Astrocyte (in vitro differentiated cells and primary cell): ENCODE measurements at regions not wholly inside any gene's neighbourhood (a gene's known extent, or its start where the extent isn't known, plus 50 kb on each side); places are given as distances from the start of the nearest gene placed in this dataset.
A peak's percentile ranks its signal among the peaks of the same experiment; 100 is the strongest.

Experiments used
- DNase-seq: peaks from one replicate; pipeline ENCODE4 v3.0.0-alpha.2; 2010; ENCODE audit warnings: low read depth
- FAIRE-seq: peaks from 2 replicates; lab custom pipeline; 2011; peaks lifted over from hg19 to GRCh38; lab: Jason Lieb, UNC
- H2AFZ ChIP-seq: 2 replicates; pipeline ENCODE4 v1.6.0; 2012; ENCODE audit warnings: low read depth, low read length, inconsistent platforms
- H3K27ac ChIP-seq: 2 replicates; pipeline ENCODE4 v1.5.1; 2011; ENCODE audit warnings: low read depth, low read length, inconsistent platforms
- H3K27me3 ChIP-seq: 2 replicates; pipeline ENCODE4 v1.6.0; 2011; ENCODE audit warnings: low read length, inconsistent platforms; ENCODE audit not compliant: insufficient read depth
- H3K36me3 ChIP-seq: 2 replicates; pipeline ENCODE4 v1.5.1; 2011; ENCODE audit warnings: low read length, inconsistent platforms; ENCODE audit not compliant: insufficient read depth
- H3K4me1 ChIP-seq: 2 replicates; pipeline ENCODE4 v1.5.1; 2011; ENCODE audit warnings: low read length, inconsistent platforms; ENCODE audit not compliant: insufficient read depth
- H3K4me2 ChIP-seq: 2 replicates; pipeline ENCODE4 v1.6.0; 2012; ENCODE audit warnings: low read length, inconsistent platforms
- H3K4me3 ChIP-seq: 2 replicates; pipeline ENCODE4 v1.5.1; 2011; ENCODE audit warnings: low read depth, mild to moderate bottlenecking, low read length, inconsistent platforms; ENCODE audit not compliant: insufficient read depth
- H3K79me2 ChIP-seq: 2 replicates; pipeline ENCODE4 v1.6.0; 2012; ENCODE audit warnings: mild to moderate bottlenecking, low read length, inconsistent platforms; ENCODE audit not compliant: insufficient read depth
- H3K9ac ChIP-seq: 2 replicates; pipeline ENCODE4 v1.6.0; 2012; ENCODE audit warnings: mild to moderate bottlenecking, low read length, inconsistent platforms
- H3K9me3 ChIP-seq: 2 replicates; pipeline ENCODE4 v1.5.1; 2012; ENCODE audit warnings: low read depth, mild to moderate bottlenecking, low read length, inconsistent platforms; ENCODE audit not compliant: insufficient read depth
- H4K20me1 ChIP-seq: 2 replicates; pipeline ENCODE4 v1.6.0; 2012; ENCODE audit warnings: low read length, inconsistent platforms; ENCODE audit not compliant: insufficient read depth
- H3K27ac Mint-ChIP-seq: one replicate; pipeline ENCODE4 v1.8.0; 2021; ENCODE audit warnings: mild to moderate bottlenecking, mixed read lengths; ENCODE audit not compliant: unreplicated experiment
- H3K27me3 Mint-ChIP-seq: one replicate; pipeline ENCODE4 v1.8.0; 2021; ENCODE audit warnings: low read depth, mixed read lengths; ENCODE audit not compliant: unreplicated experiment
- H3K36me3 Mint-ChIP-seq: one replicate; pipeline ENCODE4 v1.8.0; 2021; ENCODE audit warnings: low read depth, mixed read lengths; ENCODE audit not compliant: unreplicated experiment
- H3K4me1 Mint-ChIP-seq: one replicate; pipeline ENCODE4 v1.8.0; 2021; ENCODE audit warnings: low read depth, mixed read lengths; ENCODE audit not compliant: unreplicated experiment
- H3K4me3 Mint-ChIP-seq: one replicate; pipeline ENCODE4 v1.8.0; 2021; ENCODE audit warnings: mild to moderate bottlenecking, moderate library complexity, mixed read lengths; ENCODE audit not compliant: unreplicated experiment
- H3K9me3 Mint-ChIP-seq: one replicate; pipeline ENCODE4 v1.8.0; 2021; ENCODE audit warnings: mild to moderate bottlenecking, mixed read lengths; ENCODE audit not compliant: unreplicated experiment
- EZH2 ChIP-seq: IDR thresholded peaks from 2 replicates; pipeline ENCODE4 v1.6.1; 2012; ENCODE audit warnings: mild to moderate bottlenecking, low read length, inconsistent platforms; ENCODE audit not compliant: insufficient read depth
- TF ChIP-seq, protein P1 (sequence below): IDR thresholded peaks from 2 replicates; pipeline ENCODE4 v1.5.1; 2011; ENCODE audit warnings: low read depth, mild to moderate bottlenecking, inconsistent platforms, low read length, moderate library complexity; ENCODE audit not compliant: insufficient read depth

DNA sequence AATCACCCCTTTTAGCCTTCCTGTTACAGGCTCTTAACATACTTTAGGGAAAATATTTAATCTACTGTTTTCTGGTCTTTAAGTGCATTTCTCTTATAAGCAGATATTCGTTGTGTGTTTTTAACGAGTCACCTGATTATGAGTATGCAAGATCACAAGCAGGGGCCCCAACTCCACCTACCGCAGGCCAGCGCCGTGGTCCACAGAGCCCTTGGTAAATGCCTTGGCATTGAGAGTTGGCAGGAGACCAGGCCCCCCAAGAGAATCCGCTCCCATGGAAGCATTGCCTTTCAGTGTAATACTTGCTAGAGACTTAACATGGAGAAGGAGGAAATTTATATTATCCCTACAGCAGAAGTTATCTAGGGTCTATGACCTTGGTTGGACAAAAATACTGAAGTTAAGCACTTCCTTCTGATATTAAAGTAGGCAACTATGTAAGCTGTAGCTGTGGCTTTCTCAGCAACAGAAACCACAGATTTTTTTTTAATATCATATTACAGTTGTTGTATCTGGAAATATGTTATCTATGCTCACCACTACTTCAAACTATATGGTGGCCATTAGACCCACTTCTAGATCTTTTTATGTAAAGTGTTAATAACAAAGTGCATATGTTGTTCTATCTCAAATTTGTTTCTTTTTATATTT, 241.8 kb upstream of the MGAT5 start:
- no peaks in the 10 kb centered on the region for H3K36me3 ChIP-seq
- H3K4me2 ChIP-seq = no peak overlapping the region
- H3K27me3 Mint-ChIP-seq = peaks cover 7% of the 10 kb centered on the region
- no peak overlapping the region for H2AFZ ChIP-seq
- H3K9me3 Mint-ChIP-seq = no peaks in the 10 kb centered on the region
- H3K36me3 Mint-ChIP-seq = no peaks in the 10 kb centered on the region
- H3K4me1 Mint-ChIP-seq = no peaks in the 10 kb centered on the region
- no peak overlapping the region for H3K9ac ChIP-seq
- peaks cover 4% of the 10 kb centered on the region for H3K4me1 ChIP-seq
- no peak overlapping the region for H3K4me3 ChIP-seq
- H3K27me3 ChIP-seq = no peaks in the 10 kb centered on the region
- FAIRE-seq (no peak), DNase-seq (peak; percentile 16)
- no peaks in the 10 kb centered on the region for H3K79me2 ChIP-seq
- no peak overlapping the region for H3K27ac ChIP-seq
- no peaks in the 10 kb centered on the region for H3K9me3 ChIP-seq
- H3K27ac Mint-ChIP-seq = no peak overlapping the region
- no peaks in the 10 kb centered on the region for H4K20me1 ChIP-seq
- TF ChIP-seq EZH2 = no peak
- TF ChIP-seq, protein P1, sequence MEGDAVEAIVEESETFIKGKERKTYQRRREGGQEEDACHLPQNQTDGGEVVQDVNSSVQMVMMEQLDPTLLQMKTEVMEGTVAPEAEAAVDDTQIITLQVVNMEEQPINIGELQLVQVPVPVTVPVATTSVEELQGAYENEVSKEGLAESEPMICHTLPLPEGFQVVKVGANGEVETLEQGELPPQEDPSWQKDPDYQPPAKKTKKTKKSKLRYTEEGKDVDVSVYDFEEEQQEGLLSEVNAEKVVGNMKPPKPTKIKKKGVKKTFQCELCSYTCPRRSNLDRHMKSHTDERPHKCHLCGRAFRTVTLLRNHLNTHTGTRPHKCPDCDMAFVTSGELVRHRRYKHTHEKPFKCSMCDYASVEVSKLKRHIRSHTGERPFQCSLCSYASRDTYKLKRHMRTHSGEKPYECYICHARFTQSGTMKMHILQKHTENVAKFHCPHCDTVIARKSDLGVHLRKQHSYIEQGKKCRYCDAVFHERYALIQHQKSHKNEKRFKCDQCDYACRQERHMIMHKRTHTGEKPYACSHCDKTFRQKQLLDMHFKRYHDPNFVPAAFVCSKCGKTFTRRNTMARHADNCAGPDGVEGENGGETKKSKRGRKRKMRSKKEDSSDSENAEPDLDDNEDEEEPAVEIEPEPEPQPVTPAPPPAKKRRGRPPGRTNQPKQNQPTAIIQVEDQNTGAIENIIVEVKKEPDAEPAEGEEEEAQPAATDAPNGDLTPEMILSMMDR = no peak
- H3K4me3 Mint-ChIP-seq = no peak overlapping the region

DNA sequence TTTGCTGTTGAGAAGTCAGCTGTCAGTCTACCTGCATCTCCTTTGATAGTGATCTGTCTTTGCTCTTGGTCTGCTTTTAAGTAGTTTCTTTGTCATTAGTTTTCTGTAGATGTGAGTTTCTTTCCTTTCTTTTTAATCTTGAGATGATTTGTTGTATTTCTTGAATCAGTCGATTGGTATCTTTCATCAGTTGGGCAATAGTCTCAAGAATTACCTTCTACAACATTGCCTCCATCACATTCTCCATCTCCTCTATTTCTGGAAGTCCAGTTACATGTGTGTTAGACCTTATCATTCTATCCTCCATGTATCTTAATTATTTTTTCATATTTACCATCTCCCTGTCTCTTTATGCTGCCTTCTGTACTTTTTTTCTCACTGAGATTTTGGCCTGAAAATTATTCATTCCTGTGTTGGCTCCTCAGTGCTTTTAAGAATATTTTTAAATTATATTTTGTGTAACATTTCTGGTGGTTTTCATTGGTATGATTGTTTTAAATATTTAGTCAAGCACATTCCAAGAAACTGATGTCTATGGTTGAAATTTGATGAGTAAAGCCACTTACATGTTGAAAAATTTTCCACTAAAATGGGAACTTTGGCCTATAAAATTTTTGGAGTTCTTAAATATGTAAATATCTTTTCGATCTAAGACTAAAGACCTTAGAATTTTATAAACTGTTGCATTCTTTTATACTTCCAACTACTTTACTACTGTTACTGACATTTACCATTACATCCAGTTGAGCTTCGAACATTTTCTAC, 239.5 kb upstream of the MGAT5 start:
- no peak for FAIRE-seq
- TF ChIP-seq EZH2 = no peak
- TF ChIP-seq, protein P1 = no peak
- no peaks in the 10 kb centered on the region for H3K9me3 Mint-ChIP-seq
- Histone ChIP-seq H3K36me3 (no peaks in the 10 kb centered on the region), H3K79me2 (no peaks in the 10 kb centered on the region), H3K4me3 (no peak overlapping the region), H3K4me1 (peaks cover 4% of the 10 kb centered on the region), H4K20me1 (no peaks in the 10 kb centered on the region), H3K4me2 (no peak overlapping the region), H3K9ac (no peak overlapping the region), H2AFZ (no peak overlapping the region), H3K27me3 (no peaks in the 10 kb centered on the region), H3K9me3 (no peaks in the 10 kb centered on the region), H3K27ac (no peak overlapping the region)
- H3K27ac Mint-ChIP-seq = no peak overlapping the region
- H3K4me1 Mint-ChIP-seq = no peaks in the 10 kb centered on the region
- no peaks in the 10 kb centered on the region for H3K36me3 Mint-ChIP-seq
- peaks cover 7% of the 10 kb centered on the region for H3K27me3 Mint-ChIP-seq
- no peak overlapping the region for H3K4me3 Mint-ChIP-seq
- DNase-seq = peak; percentile 45

DNA sequence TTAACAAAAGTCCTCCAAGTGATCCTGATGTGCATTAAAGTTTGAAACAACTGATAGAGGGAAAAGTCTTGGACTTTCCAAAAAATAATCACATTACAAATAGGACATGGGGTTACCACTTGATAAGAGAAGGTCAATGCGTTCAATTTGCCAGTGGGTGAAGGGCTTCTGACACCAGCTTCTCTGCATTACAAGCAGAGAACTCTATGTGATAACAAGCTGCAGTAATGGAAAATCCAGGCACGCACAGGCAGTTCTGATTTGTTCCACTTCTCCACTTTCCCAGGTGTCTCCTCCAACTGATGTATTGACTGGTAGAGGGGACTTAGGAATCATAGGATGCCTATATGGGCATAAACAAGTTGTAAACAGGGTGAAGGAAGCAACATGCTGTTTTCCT, 234.0 kb upstream of the MGAT5 start:
- DNase-seq (no peak), FAIRE-seq (no peak)
- Histone ChIP-seq H2AFZ (no peak overlapping the region), H4K20me1 (no peaks in the 10 kb centered on the region), H3K9ac (no peak overlapping the region), H3K27ac (no peak overlapping the region), H3K4me1 (no peaks in the 10 kb centered on the region), H3K9me3 (no peaks in the 10 kb centered on the region), H3K4me2 (no peak overlapping the region), H3K36me3 (no peaks in the 10 kb centered on the region), H3K27me3 (peaks cover 8% of the 10 kb centered on the region), H3K4me3 (no peak overlapping the region), H3K79me2 (no peaks in the 10 kb centered on the region)
- H3K9me3 Mint-ChIP-seq = no peaks in the 10 kb centered on the region
- H3K4me3 Mint-ChIP-seq = no peak overlapping the region
- no peaks in the 10 kb centered on the region for H3K4me1 Mint-ChIP-seq
- no peaks in the 10 kb centered on the region for H3K36me3 Mint-ChIP-seq
- H3K27ac Mint-ChIP-seq = no peak overlapping the region
- TF ChIP-seq, protein P1 = no peak
- TF ChIP-seq EZH2 = no peak
- peaks cover 16% of the 10 kb centered on the region for H3K27me3 Mint-ChIP-seq
